ENCODE measurements at regions not wholly inside any gene's neighbourhood (a gene's known extent, or its start where the extent isn't known, plus 50 kb on each side); places are given as distances from the start of the nearest gene placed in this dataset.

DNA sequence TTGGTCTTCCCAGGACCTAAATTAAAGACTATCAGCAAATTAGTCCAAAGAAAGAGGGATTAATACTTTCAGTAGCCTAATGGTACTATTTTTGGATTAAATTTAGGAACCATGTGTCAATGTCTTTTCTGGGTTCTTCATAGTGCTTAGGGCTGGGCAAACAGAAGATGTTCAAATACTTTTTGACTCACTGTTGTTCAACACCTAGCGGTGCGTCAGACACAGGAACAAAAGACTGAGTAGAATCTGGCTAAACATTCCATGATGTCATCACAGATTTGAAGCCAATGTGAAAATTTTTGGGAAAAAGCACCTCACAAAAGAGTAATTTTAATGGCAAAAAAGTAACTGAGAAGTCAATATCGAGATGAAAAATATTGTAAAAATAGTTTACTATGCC is 544.4 kb downstream of the EFNA5 start:
- POLR2A ChIA-PET = no interaction called here
- H3K9me3 Mint-ChIP-seq = no peaks in the 10 kb centered on the region
- no peaks in the 10 kb centered on the region for H3K27me3 Mint-ChIP-seq

DNA sequence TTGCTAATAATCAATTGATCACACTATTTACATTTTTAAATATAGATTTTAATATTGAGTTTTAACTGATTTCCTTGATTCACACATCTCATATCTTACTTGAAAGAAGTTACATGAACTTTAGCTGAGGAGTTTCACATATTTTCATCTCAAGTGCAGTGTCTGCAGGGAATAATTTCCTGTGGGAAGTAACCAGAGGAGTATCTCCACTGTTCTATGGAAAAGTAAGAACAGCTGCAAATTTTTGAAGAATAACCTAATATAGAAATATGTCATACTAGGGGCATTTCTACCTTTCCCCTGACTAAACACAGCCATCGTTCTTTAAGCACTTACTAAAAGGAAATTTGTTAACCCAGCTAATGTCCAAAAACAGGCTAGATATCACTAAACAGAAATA is 546.4 kb downstream of the EFNA5 start:
- POLR2A ChIA-PET = no interaction called here
- no peaks in the 10 kb centered on the region for H3K27me3 Mint-ChIP-seq

More for the DNA sequence above, 544.4 kb downstream of the EFNA5 start:
- DNase-seq (no peak), ATAC-seq (ENCODE audit: low read depth) (no peak)
- TF ChIP-seq, protein P1, sequence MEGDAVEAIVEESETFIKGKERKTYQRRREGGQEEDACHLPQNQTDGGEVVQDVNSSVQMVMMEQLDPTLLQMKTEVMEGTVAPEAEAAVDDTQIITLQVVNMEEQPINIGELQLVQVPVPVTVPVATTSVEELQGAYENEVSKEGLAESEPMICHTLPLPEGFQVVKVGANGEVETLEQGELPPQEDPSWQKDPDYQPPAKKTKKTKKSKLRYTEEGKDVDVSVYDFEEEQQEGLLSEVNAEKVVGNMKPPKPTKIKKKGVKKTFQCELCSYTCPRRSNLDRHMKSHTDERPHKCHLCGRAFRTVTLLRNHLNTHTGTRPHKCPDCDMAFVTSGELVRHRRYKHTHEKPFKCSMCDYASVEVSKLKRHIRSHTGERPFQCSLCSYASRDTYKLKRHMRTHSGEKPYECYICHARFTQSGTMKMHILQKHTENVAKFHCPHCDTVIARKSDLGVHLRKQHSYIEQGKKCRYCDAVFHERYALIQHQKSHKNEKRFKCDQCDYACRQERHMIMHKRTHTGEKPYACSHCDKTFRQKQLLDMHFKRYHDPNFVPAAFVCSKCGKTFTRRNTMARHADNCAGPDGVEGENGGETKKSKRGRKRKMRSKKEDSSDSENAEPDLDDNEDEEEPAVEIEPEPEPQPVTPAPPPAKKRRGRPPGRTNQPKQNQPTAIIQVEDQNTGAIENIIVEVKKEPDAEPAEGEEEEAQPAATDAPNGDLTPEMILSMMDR (IDR thresholded peaks at IDR 0.05) = no peak
- Mint-ChIP-seq H3K4me1 (no peaks in the 10 kb centered on the region), H3K27ac (no peak overlapping the region), H3K4me3 (no peak overlapping the region), H3K36me3 (ENCODE audit: low read depth) (no peaks in the 10 kb centered on the region)
- CTCF ChIA-PET = no interaction called here
- intact Hi-C loops (cut with micrococcal nuclease) = no loop called here

DNA sequence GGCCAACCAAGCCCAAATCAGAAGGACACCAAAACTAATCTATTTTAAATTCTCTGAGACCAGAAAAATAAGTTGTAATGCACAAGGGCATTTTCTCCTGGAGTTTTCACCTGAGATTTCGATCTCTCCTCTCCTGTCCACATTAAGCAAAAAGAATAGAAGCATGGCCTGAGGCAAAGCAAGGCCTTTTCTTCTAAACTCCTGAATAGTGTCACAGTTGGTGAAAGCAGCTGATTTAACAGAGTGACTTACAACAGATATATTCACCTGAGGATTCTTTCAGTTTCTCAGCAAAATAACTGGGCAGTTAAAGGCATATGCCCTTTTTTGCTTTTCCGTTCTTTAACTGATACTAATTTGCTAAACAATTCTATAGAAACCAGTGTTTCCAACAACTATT is 547.7 kb downstream of the EFNA5 start:
- Mint-ChIP-seq H3K4me1 (no peaks in the 10 kb centered on the region), H3K4me3 (no peak overlapping the region), H3K27me3 (no peaks in the 10 kb centered on the region), H3K36me3 (ENCODE audit: low read depth) (no peaks in the 10 kb centered on the region), H3K27ac (no peak overlapping the region), H3K9me3 (no peaks in the 10 kb centered on the region)
- no peak for ATAC-seq (ENCODE audit: low read depth)
- POLR2A ChIA-PET = no interaction called here
- TF ChIP-seq, protein P1 (IDR thresholded peaks at IDR 0.05) = no peak
- CTCF ChIA-PET = no interaction called here
- intact Hi-C loops (cut with micrococcal nuclease) = no loop called here
- DNase-seq = no peak

More for the DNA sequence above, 546.4 kb downstream of the EFNA5 start:
- TF ChIP-seq, protein P1 (IDR thresholded peaks at IDR 0.05) = no peak
- H3K27ac Mint-ChIP-seq = no peak overlapping the region
- ATAC-seq (ENCODE audit: low read depth) = no peak
- H3K4me3 Mint-ChIP-seq = no peak overlapping the region
- no peaks in the 10 kb centered on the region for H3K4me1 Mint-ChIP-seq
- intact Hi-C loops (cut with micrococcal nuclease) = no loop called here
- H3K9me3 Mint-ChIP-seq = no peaks in the 10 kb centered on the region
- H3K36me3 Mint-ChIP-seq (ENCODE audit: low read depth) = no peaks in the 10 kb centered on the region
- DNase-seq = no peak
- CTCF ChIA-PET = no interaction called here

DNA sequence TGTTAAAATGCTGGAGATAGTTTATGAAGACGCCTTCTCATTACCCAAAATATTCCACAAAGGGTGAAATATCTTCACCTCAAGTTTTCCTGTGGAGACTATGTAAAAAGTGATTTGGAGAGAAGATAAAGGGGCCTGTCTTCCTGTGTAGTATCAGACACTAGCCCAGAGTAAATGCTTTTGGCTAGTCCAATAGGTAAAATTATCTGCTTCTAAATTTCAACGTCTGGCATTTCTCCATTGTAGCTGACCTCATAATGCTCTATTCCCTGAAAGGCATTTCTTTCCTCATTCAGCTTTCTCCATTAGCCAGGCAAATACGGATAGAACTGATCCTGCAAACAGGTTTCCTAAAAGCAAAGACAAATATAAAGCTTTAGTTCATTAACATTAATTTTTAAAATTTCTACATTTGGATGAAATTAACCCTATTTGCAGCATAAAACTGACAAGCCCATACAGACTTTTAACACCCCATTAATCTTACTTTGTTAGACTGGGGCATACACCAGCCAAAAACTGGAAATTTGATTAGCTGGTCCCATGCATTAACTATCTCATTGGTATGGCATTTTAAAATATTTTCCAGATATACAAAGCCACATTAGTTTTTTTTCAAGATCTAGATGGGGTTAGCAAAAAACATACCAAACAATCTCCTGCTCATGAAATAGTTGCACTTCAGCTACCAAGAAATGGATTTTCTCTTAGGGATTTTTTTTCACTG is 548.8 kb downstream of the EFNA5 start:
- TF ChIP-seq, protein P1 (IDR thresholded peaks at IDR 0.05) = no peak
- no peak overlapping the region for H3K4me3 Mint-ChIP-seq
- ChIA-PET POLR2A (no interaction called here), CTCF (no interaction called here)
- DNase-seq (no peak), ATAC-seq (ENCODE audit: low read depth) (no peak)
- H3K27me3 Mint-ChIP-seq = no peaks in the 10 kb centered on the region
- no peaks in the 10 kb centered on the region for H3K4me1 Mint-ChIP-seq
- intact Hi-C loops (cut with micrococcal nuclease) = no loop called here
- H3K27ac Mint-ChIP-seq = no peak overlapping the region
- no peaks in the 10 kb centered on the region for H3K9me3 Mint-ChIP-seq
- H3K36me3 Mint-ChIP-seq (ENCODE audit: low read depth) = no peaks in the 10 kb centered on the region

DNA sequence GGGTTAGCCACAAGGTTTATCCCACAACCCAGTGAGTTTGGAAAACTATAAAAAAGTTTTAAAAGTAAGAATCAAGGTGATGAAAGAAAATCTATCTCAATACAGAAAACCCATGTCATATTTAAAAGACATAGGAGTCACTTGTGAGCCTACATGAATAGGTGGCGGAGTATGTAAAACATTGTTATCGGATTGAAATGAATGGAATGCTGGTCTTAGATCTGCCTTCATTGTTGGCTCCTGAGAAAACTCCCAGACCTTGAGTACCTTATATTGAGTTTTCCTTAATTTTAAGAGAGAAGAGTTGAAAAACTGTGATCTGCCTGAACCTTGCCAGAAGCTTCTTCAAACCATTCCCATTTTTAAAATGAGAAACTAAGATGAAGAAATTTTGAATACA is 551.1 kb downstream of the EFNA5 start:
- no peaks in the 10 kb centered on the region for H3K36me3 Mint-ChIP-seq (ENCODE audit: low read depth)
- no peak overlapping the region for H3K4me3 Mint-ChIP-seq
- H3K4me1 Mint-ChIP-seq = no peaks in the 10 kb centered on the region
- CTCF ChIA-PET = no interaction called here
- POLR2A ChIA-PET = no interaction called here
- H3K27ac Mint-ChIP-seq = no peak overlapping the region
- intact Hi-C loops (cut with micrococcal nuclease) = no loop called here
- TF ChIP-seq, protein P1 (IDR thresholded peaks at IDR 0.05) = no peak
- DNase-seq (no peak), ATAC-seq (ENCODE audit: low read depth) (no peak)
- H3K9me3 Mint-ChIP-seq = no peaks in the 10 kb centered on the region
- no peaks in the 10 kb centered on the region for H3K27me3 Mint-ChIP-seq

All from activated B cell treated with CpG ODN at 0.5 μM for 24 hours (primary cell).